B cell (primary cell): ENCODE measurements at regions not wholly inside any gene's neighbourhood (a gene's known extent, or its start where the extent isn't known, plus 50 kb on each side); places are given as distances from the start of the nearest gene placed in this dataset.

Source experiments
- EZH2 ChIP-seq: IDR thresholded peaks from 2 replicates; pipeline ENCODE4 v1.6.1; 2012; ENCODE audit warnings: borderline replicate concordance, low read depth, mild to moderate bottlenecking, moderate library complexity, low read length; ENCODE audit not compliant: insufficient read depth, poor library complexity, severe bottlenecking
- TF ChIP-seq, protein P1 (sequence below): fragments of 200-600 bp; IDR thresholded peaks from one replicate; pipeline ENCODE4 v1.8.0; 2022; ENCODE audit warnings: antibody characterized with exemption, mild to moderate bottlenecking

DNA sequence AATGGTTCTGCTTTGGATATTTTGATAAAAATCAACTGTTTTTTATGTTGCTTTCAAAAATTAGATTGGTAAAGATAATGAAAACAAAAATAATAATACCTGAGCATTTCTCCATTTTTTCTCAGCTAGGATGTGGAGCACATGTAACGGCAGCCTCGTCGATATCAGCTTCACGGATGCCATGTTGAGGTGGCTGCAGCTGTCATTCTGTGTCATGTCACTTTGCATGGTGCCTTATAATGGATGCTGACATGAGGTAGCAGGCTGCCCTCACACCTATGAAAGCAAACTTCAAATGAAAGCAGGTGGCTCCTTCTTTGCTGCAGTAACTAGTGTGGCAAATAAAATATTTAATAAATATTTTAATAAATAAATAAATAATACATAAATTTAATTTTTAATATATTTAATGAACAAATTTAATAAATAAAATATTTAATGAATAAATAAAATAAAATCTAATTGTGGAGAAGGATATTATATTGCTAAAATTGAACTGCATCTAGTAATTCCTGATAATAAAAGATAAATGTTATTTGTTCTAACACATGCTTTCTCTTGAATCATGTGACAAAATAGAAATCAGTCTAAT is 955.7 kb upstream of the SLC10A2 start:
- TF ChIP-seq, protein P1, sequence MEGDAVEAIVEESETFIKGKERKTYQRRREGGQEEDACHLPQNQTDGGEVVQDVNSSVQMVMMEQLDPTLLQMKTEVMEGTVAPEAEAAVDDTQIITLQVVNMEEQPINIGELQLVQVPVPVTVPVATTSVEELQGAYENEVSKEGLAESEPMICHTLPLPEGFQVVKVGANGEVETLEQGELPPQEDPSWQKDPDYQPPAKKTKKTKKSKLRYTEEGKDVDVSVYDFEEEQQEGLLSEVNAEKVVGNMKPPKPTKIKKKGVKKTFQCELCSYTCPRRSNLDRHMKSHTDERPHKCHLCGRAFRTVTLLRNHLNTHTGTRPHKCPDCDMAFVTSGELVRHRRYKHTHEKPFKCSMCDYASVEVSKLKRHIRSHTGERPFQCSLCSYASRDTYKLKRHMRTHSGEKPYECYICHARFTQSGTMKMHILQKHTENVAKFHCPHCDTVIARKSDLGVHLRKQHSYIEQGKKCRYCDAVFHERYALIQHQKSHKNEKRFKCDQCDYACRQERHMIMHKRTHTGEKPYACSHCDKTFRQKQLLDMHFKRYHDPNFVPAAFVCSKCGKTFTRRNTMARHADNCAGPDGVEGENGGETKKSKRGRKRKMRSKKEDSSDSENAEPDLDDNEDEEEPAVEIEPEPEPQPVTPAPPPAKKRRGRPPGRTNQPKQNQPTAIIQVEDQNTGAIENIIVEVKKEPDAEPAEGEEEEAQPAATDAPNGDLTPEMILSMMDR = no peak
- no peak for TF ChIP-seq EZH2
